Hepatocyte (in vitro differentiated cells): ENCODE measurements at regions not wholly inside any gene's neighbourhood (a gene's known extent, or its start where the extent isn't known, plus 50 kb on each side); places are given as distances from the start of the nearest gene placed in this dataset.

ENCODE experiments used
- DNase-seq: peaks from one replicate; pipeline ENCODE4 v3.0.0-alpha.2; 2016; ENCODE audit warnings: low spot score
- H2AFZ ChIP-seq: fragments of 200-600 bp; sonication (generic); 2 replicates; pipeline ENCODE4 v1.6.0; 2016; ENCODE audit warnings: antibody characterized with exemption, mild to moderate bottlenecking
- H3K27ac ChIP-seq: fragments of 200-600 bp; sonication (generic); 2 replicates; pipeline ENCODE4 v1.5.1; 2016; ENCODE audit warnings: mild to moderate bottlenecking
- H3K27me3 ChIP-seq: fragments of 200-600 bp; sonication (generic); 2 replicates; pipeline ENCODE4 v1.6.1; 2016
- H3K36me3 ChIP-seq: fragments of 200-600 bp; sonication (generic); replicated peaks from 2 replicates; pipeline ENCODE4 v1.5.1; 2016; ENCODE audit warnings: low read depth; ENCODE audit not compliant: insufficient read depth
- H3K4me1 ChIP-seq: fragments of 200-600 bp; sonication (generic); 2 replicates; pipeline ENCODE4 v1.5.1; 2016; ENCODE audit warnings: mild to moderate bottlenecking, moderate library complexity; ENCODE audit not compliant: insufficient read depth
- H3K4me2 ChIP-seq: fragments of 200-600 bp; sonication (generic); 2 replicates; pipeline ENCODE4 v1.6.0; 2016
- H3K4me3 ChIP-seq: fragments of 200-600 bp; sonication (generic); 2 replicates; pipeline ENCODE4 v1.5.1; 2016; ENCODE audit warnings: mild to moderate bottlenecking
- H3K79me2 ChIP-seq: fragments of 200-600 bp; sonication (generic); 2 replicates; pipeline ENCODE4 v1.6.0; 2017; ENCODE audit warnings: mild to moderate bottlenecking
- H3K9me2 ChIP-seq: fragments of 200-600 bp; sonication (generic); replicated peaks from 2 replicates; pipeline ENCODE4 v1.6.0; 2017; ENCODE audit warnings: mild to moderate bottlenecking; ENCODE audit not compliant: insufficient read depth
- H3K9me3 ChIP-seq: fragments of 200-600 bp; sonication (generic); 2 replicates; pipeline ENCODE4 v1.5.1; 2016; ENCODE audit warnings: low read depth, mild to moderate bottlenecking
- H4K20me1 ChIP-seq: fragments of 200-600 bp; sonication (generic); 2 replicates; pipeline ENCODE4 v1.6.0; 2016; ENCODE audit warnings: mild to moderate bottlenecking; ENCODE audit not compliant: insufficient read depth, poor library complexity, severe bottlenecking
- EZH2 ChIP-seq: fragments of 200-600 bp; sonication (generic); IDR thresholded peaks from 2 replicates; pipeline ENCODE4 v1.6.1; 2016; ENCODE audit warnings: antibody characterized with exemption, mild to moderate bottlenecking, borderline replicate concordance
- EZH2phosphoT487 ChIP-seq: fragments of 200-600 bp; sonication (generic); IDR thresholded peaks from one replicate; pipeline ENCODE4 v1.6.1; 2018; ENCODE audit warnings: antibody characterized with exemption, mild to moderate bottlenecking, low read depth, moderate library complexity; ENCODE audit not compliant: unreplicated experiment, severe bottlenecking
- WGBS: methylation state at CpG from one replicate; pipeline ENCODE4 v1.1.6; 2016; ENCODE audit warnings: low lambda C conversion rate; ENCODE audit errors: missing lambda C conversion rate; 5-methylcytosine and 5-hydroxymethylcytosine counted together
- TF ChIP-seq, protein P1 (sequence below): fragments of 200-600 bp; sonication (generic); IDR thresholded peaks from 2 replicates; pipeline ENCODE4 v1.5.1; 2016; ENCODE audit warnings: antibody characterized with exemption, mild to moderate bottlenecking; ENCODE audit not compliant: poor library complexity

DNA sequence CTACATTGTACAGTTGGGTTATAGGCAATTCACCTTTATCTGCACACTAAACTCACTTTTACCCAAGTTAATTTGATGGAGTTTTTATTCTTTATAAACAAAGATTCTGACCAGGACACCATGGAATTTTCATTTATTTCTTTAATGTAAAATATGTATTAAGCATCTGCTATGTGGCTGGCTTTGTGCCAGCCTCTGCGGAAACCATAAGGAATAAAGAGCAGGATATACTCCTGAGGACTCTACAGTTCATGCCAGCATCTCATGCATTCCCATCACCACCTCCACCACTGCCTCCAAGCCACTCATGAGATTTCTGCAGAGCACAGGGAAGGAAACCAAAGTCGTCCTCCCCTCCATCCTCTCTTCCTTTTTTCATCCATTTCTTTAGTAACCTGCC is 100.0 kb upstream of the DBX1 start:
- WGBS, result 93% methylated on average over 2 of the region's 2 CpGs
- Histone ChIP-seq H3K27me3 (peaks cover 8% of the 10 kb centered on the region), H3K9me3 (no peaks in the 10 kb centered on the region), H2AFZ (no peak overlapping the region), H3K4me3 (no peak overlapping the region), H3K79me2 (no peaks in the 10 kb centered on the region), H3K27ac (no peak overlapping the region), H3K36me3 (no peaks in the 10 kb centered on the region), H3K4me2 (no peak overlapping the region), H3K9me2 (no peaks in the 10 kb centered on the region), H4K20me1 (no peaks in the 10 kb centered on the region), H3K4me1 (no peaks in the 10 kb centered on the region)
- DNase-seq, result no peak
- TF ChIP-seq EZH2phosphoT487 (no peak), EZH2 (no peak)
- TF ChIP-seq, protein P1, sequence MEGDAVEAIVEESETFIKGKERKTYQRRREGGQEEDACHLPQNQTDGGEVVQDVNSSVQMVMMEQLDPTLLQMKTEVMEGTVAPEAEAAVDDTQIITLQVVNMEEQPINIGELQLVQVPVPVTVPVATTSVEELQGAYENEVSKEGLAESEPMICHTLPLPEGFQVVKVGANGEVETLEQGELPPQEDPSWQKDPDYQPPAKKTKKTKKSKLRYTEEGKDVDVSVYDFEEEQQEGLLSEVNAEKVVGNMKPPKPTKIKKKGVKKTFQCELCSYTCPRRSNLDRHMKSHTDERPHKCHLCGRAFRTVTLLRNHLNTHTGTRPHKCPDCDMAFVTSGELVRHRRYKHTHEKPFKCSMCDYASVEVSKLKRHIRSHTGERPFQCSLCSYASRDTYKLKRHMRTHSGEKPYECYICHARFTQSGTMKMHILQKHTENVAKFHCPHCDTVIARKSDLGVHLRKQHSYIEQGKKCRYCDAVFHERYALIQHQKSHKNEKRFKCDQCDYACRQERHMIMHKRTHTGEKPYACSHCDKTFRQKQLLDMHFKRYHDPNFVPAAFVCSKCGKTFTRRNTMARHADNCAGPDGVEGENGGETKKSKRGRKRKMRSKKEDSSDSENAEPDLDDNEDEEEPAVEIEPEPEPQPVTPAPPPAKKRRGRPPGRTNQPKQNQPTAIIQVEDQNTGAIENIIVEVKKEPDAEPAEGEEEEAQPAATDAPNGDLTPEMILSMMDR, result no peak

DNA sequence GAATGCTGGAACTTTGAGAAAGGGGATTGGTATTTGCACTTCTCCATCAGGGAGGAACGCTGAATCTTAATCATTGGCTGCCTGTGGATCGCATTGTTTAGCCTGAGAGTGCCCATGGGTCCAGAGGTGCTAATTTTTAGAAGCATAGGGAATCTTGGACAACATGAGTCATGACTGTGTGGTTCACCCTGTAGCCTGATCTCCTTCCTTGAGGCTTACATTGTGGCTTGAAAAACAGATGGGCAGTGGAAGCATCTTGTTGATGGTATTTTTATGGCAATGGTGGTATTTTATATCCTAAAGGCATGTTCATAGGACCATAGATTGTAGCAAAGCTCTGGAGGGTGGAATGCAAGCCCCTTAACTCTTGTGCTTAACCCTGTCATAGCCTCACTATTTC is 99.2 kb upstream of the DBX1 start:
- DNase-seq, result no peak
- 79% methylated on average over 2 of the region's 2 CpGs for WGBS
- no peaks in the 10 kb centered on the region for H3K36me3 ChIP-seq
- H3K4me2 ChIP-seq, result no peak overlapping the region
- H2AFZ ChIP-seq, result no peak overlapping the region
- H3K79me2 ChIP-seq, result no peaks in the 10 kb centered on the region
- H4K20me1 ChIP-seq, result no peaks in the 10 kb centered on the region
- no peaks in the 10 kb centered on the region for H3K9me3 ChIP-seq
- no peak for TF ChIP-seq EZH2
- TF ChIP-seq, protein P1, result no peak
- TF ChIP-seq EZH2phosphoT487, result no peak
- no peak overlapping the region for H3K27ac ChIP-seq
- H3K9me2 ChIP-seq, result no peaks in the 10 kb centered on the region
- H3K4me1 ChIP-seq, result no peaks in the 10 kb centered on the region
- no peak overlapping the region for H3K4me3 ChIP-seq
- H3K27me3 ChIP-seq, result peaks cover 8% of the 10 kb centered on the region

DNA sequence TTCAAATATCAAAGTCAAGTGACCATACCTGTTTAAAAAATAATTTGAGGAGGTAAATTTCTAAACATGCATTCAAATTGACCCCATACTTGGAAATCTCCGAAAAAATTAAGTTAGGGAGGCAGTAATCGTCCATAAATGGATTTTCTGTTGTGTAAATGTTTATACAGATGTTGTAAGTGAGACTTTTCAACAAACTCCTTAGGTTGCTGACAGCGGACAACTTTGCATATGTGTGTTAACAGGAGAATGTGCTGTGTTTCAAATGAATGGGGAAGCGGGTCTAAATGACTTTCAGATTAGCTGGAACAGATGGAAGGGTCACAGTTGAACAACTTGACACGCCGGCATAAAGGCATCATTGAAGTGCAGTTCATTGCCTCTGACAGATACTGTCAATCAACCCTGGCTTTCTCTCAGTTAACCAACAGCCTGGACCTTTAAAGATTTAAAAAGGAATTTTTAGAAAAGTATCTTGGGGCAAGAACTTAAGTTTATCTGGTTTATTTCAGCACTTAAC is 98.2 kb upstream of the DBX1 start:
- no peak for TF ChIP-seq EZH2phosphoT487
- TF ChIP-seq EZH2, result no peak
- TF ChIP-seq, protein P1, result no peak
- H4K20me1 ChIP-seq, result no peaks in the 10 kb centered on the region
- no peaks in the 10 kb centered on the region for H3K79me2 ChIP-seq
- 77% methylated on average over 6 of the region's 6 CpGs for WGBS
- no peaks in the 10 kb centered on the region for H3K4me1 ChIP-seq
- H3K4me2 ChIP-seq, result no peak overlapping the region
- no peaks in the 10 kb centered on the region for H3K9me2 ChIP-seq
- no peaks in the 10 kb centered on the region for H3K36me3 ChIP-seq
- H3K27me3 ChIP-seq, result peaks cover 11% of the 10 kb centered on the region
- no peaks in the 10 kb centered on the region for H3K9me3 ChIP-seq
- H3K27ac ChIP-seq, result no peak overlapping the region
- DNase-seq, result no peak
- no peak overlapping the region for H2AFZ ChIP-seq
- H3K4me3 ChIP-seq, result no peak overlapping the region

DNA sequence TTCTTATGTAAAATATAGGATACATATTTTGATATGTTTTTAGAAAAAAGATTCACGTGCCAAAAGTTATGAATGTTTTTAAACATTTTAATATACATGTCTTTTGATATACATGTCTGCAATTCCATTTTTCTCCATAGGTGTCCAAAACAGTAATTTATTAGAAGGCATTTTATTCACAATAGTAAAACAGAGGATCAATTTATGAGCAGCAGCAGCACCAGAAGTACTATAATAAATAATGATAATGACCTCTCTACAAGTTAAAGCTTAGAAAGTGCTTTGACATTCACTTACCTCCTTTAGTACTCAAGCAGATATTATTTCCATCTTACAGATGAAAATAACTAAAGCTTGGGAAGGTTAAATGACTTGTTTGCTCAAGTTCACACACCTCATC is 96.7 kb upstream of the DBX1 start:
- Histone ChIP-seq H3K4me2 (no peak overlapping the region), H3K9me2 (no peaks in the 10 kb centered on the region), H3K4me3 (no peak overlapping the region), H3K27me3 (peaks cover 11% of the 10 kb centered on the region), H3K4me1 (no peaks in the 10 kb centered on the region), H3K79me2 (no peaks in the 10 kb centered on the region), H3K36me3 (no peaks in the 10 kb centered on the region), H3K9me3 (no peaks in the 10 kb centered on the region), H2AFZ (no peak overlapping the region), H3K27ac (no peak overlapping the region), H4K20me1 (no peaks in the 10 kb centered on the region)
- TF ChIP-seq, protein P1, result no peak
- no peak for DNase-seq
- 92% methylated on average over 1 of the region's 1 CpG for WGBS
